ENCODE measurements at regions not wholly inside any gene's neighbourhood (a gene's known extent, or its start where the extent isn't known, plus 50 kb on each side); places are given as distances from the start of the nearest gene placed in this dataset.

- no peak overlapping the region for H3K4me3 ChIP-seq
- no peaks in the 10 kb centered on the region for H3K27me3 ChIP-seq
- H3K36me3 ChIP-seq = no peaks in the 10 kb centered on the region
- peaks cover 4 to 21% of the 10 kb centered on the region in 2 donors for H3K9me3 ChIP-seq
- no peak for TF ChIP-seq CTCF (IDR thresholded peaks at IDR 0.05)
- no peak overlapping the region for H3K27ac ChIP-seq
- no peak for DNase-seq (ENCODE audit: low spot score)
- H3K4me1 ChIP-seq = no peaks in the 10 kb centered on the region
Measured at GRCh38 chr3:83835040-83835439, 1123.7 kb upstream of the CADM2 start.

GRCh38 chr3:83842511-83842910, 1116.3 kb upstream of the CADM2 start:
- DNase-seq (ENCODE audit: low spot score) = no peak
- H3K9me3 ChIP-seq = peaks cover 0 to 9% of the 10 kb centered on the region in 2 donors
- H3K27me3 ChIP-seq = no peaks in the 10 kb centered on the region
- no peaks in the 10 kb centered on the region for H3K4me1 ChIP-seq
- H3K36me3 ChIP-seq = no peaks in the 10 kb centered on the region
- H3K27ac ChIP-seq = no peak overlapping the region
- no peak for TF ChIP-seq CTCF (IDR thresholded peaks at IDR 0.05)
- no peak overlapping the region for H3K4me3 ChIP-seq

GRCh38 chr3:83843716-83844115, 1115.1 kb upstream of the CADM2 start:
- TF ChIP-seq CTCF (IDR thresholded peaks at IDR 0.05) = no peak
- Histone ChIP-seq H3K27me3 (no peaks in the 10 kb centered on the region), H3K4me1 (no peaks in the 10 kb centered on the region), H3K9me3 (peaks cover 0 to 2% of the 10 kb centered on the region in 2 donors), H3K36me3 (no peaks in the 10 kb centered on the region), H3K27ac (no peak overlapping the region), H3K4me3 (no peak overlapping the region)
- no peak for DNase-seq (ENCODE audit: low spot score)

GRCh38 chr3:83849106-83849730, 1109.6 kb upstream of the CADM2 start:
- Histone ChIP-seq H3K4me3 (no peak overlapping the region), H3K9me3 (no peaks in the 10 kb centered on the region), H3K4me1 (no peaks in the 10 kb centered on the region), H3K36me3 (no peaks in the 10 kb centered on the region), H3K27ac (no peak overlapping the region), H3K27me3 (no peaks in the 10 kb centered on the region)
- no peak for DNase-seq (ENCODE audit: low spot score)
- no peak for TF ChIP-seq CTCF (IDR thresholded peaks at IDR 0.05)

- H3K36me3 ChIP-seq = no peaks in the 10 kb centered on the region
Measured at GRCh38 chr3:83863380-83863779, 1095.4 kb upstream of the CADM2 start.

More at GRCh38 chr3:83863380-83863779, 1095.4 kb upstream of the CADM2 start:
- Histone ChIP-seq H3K27ac (no peak overlapping the region), H3K9me3 (no peaks in the 10 kb centered on the region), H3K4me1 (no peaks in the 10 kb centered on the region), H3K27me3 (no peaks in the 10 kb centered on the region), H3K4me3 (no peak overlapping the region)
- no peak for TF ChIP-seq CTCF (IDR thresholded peaks at IDR 0.05)
- no peak for DNase-seq (ENCODE audit: low spot score)
